Type B pancreatic cell (in vitro differentiated cells): ENCODE measurements at regions not wholly inside any gene's neighbourhood (a gene's known extent, or its start where the extent isn't known, plus 50 kb on each side); places are given as distances from the start of the nearest gene placed in this dataset.
A peak's percentile ranks its signal among the peaks of the same experiment; 100 is the strongest.

ENCODE experiments used
- DNase-seq: peaks from one replicate; pipeline ENCODE4 v3.0.0; 2021; ENCODE audit warnings: mixed read lengths; ENCODE audit not compliant: unreplicated experiment; ENCODE audit errors: extremely low spot score
- H3K27ac Mint-ChIP-seq: 2 replicates; pipeline ENCODE4 v1.8.0; 2021; ENCODE audit warnings: mild to moderate bottlenecking, mixed read lengths
- H3K27me3 Mint-ChIP-seq: 2 replicates; pipeline ENCODE4 v1.8.0; 2021; ENCODE audit warnings: mixed read lengths
- H3K36me3 Mint-ChIP-seq: 2 replicates; pipeline ENCODE4 v1.8.0; 2021; ENCODE audit warnings: mixed read lengths
- H3K4me1 Mint-ChIP-seq: one replicate; pipeline ENCODE4 v1.8.0; 2021; ENCODE audit warnings: mixed read lengths; ENCODE audit not compliant: unreplicated experiment
- H3K4me3 Mint-ChIP-seq: 2 replicates; pipeline ENCODE4 v1.8.0; 2021; ENCODE audit warnings: mild to moderate bottlenecking, mixed read lengths
- H3K9me3 Mint-ChIP-seq: 2 replicates; pipeline ENCODE4 v1.8.0; 2021; ENCODE audit warnings: mixed read lengths
- TF ChIP-seq, protein P1 (sequence below): fragments of 200-600 bp; sonication (generic); conservative IDR thresholded peaks from 2 replicates; pipeline ENCODE4 v1.5.0; 2021; ENCODE audit warnings: antibody characterized with exemption, mild to moderate bottlenecking

DNA sequence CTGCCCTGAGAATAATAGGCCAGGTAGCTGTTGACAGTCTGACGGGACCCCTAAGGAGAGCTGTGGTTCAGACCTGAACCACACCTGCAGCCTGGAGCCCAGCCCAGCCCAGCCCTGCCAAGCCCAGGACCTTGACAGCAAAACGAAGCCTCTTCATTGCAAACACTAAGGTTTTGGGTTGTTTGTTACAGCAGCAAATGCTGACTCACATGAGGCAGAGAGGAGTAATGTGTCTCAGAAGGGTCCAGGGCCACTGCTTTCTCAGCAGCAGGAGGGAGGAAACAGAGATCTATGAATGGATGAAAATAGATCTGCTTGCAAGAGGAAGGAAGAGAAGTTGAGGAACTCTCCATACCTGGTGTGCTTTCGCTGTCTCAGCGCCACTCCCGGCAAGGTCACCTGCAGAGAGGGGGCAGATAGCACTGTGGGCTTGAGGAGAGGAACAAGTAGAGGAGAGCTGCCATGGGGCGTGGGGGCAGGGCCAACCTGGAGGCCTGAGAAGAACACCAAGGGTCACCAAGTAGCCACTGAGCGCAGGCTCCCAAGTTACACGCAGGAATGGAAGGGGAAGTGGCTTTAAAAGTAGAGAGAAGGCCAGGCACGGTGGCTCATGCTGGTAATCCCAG, 127.2 kb downstream of the ZNF281 start:
- no peaks in the 10 kb centered on the region for H3K9me3 Mint-ChIP-seq
- H3K27me3 Mint-ChIP-seq: peaks cover 7% of the 10 kb centered on the region
- TF ChIP-seq, protein P1, sequence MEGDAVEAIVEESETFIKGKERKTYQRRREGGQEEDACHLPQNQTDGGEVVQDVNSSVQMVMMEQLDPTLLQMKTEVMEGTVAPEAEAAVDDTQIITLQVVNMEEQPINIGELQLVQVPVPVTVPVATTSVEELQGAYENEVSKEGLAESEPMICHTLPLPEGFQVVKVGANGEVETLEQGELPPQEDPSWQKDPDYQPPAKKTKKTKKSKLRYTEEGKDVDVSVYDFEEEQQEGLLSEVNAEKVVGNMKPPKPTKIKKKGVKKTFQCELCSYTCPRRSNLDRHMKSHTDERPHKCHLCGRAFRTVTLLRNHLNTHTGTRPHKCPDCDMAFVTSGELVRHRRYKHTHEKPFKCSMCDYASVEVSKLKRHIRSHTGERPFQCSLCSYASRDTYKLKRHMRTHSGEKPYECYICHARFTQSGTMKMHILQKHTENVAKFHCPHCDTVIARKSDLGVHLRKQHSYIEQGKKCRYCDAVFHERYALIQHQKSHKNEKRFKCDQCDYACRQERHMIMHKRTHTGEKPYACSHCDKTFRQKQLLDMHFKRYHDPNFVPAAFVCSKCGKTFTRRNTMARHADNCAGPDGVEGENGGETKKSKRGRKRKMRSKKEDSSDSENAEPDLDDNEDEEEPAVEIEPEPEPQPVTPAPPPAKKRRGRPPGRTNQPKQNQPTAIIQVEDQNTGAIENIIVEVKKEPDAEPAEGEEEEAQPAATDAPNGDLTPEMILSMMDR: no peak
- no peak overlapping the region for H3K27ac Mint-ChIP-seq
- no peak for DNase-seq
- H3K36me3 Mint-ChIP-seq: no peaks in the 10 kb centered on the region
- H3K4me3 Mint-ChIP-seq: no peak overlapping the region
- H3K4me1 Mint-ChIP-seq: no peaks in the 10 kb centered on the region

DNA sequence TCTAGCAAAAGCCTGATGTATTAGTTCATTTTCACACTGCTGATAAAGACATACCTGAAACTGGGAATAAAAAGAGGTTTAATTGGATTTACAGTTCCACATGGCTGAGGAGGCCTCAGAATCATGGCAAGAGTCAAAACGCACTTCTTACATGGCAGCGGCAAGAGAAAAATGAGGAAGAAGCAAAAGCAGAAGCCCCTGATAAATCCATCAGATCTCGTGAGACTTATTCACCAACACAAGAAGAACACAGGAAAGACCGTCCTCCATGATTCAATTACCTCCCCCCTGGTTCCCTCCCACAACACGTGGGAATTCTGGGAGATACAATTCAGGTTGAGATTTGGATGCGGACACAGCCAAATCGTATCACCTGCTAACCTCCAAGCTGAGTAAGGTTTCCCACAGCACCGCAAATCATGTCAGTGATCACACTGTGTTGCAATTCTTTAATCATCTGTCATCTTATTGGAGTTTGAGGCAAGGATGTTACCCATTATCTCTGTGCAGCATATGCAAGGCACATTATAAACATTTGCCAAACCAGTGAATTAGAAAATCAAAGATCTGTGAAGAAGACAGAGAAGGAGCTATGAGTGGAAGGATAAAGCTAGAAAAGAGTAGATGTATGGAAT, 128.5 kb downstream of the ZNF281 start:
- Mint-ChIP-seq H3K4me1 (peaks cover 5% of the 10 kb centered on the region), H3K9me3 (no peaks in the 10 kb centered on the region), H3K27ac (no peak overlapping the region), H3K36me3 (no peaks in the 10 kb centered on the region), H3K27me3 (peaks cover 11% of the 10 kb centered on the region), H3K4me3 (no peak overlapping the region)
- DNase-seq: no peak
- TF ChIP-seq, protein P1: no peak

DNA sequence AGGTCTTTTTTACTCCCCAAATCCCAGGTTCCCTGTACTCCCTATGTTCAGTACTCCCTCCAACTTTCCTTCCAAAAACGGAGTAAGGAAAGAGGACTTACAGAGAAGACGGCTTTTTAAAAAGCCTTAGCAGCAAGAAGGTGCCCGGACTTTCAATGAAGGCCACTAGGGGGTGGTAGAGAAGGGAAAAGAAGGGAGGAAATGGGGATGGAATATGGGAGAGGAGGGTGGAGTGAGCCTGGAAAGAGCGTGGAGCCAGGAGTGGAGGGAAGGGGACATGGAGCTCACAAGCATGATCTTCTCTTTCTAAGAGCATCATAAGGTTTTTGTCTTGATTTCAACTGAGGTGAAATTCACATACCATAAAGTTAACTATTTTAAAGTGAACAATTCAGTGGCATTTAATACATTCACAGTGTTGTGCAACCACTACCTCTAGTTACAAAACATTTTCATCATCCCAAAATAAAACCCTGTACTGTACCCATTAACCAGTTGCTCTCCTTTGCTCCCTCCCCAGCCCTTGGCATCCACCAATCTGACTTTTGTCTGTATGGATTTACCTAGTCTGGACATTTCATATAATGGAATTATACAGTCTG, 129.9 kb downstream of the ZNF281 start:
- DNase-seq: no peak
- Mint-ChIP-seq H3K36me3 (no peaks in the 10 kb centered on the region), H3K9me3 (no peaks in the 10 kb centered on the region), H3K4me1 (peaks cover 15% of the 10 kb centered on the region), H3K4me3 (no peak overlapping the region), H3K27ac (no peak overlapping the region), H3K27me3 (peaks cover 12% of the 10 kb centered on the region)
- TF ChIP-seq, protein P1: peak; percentile 76

DNA sequence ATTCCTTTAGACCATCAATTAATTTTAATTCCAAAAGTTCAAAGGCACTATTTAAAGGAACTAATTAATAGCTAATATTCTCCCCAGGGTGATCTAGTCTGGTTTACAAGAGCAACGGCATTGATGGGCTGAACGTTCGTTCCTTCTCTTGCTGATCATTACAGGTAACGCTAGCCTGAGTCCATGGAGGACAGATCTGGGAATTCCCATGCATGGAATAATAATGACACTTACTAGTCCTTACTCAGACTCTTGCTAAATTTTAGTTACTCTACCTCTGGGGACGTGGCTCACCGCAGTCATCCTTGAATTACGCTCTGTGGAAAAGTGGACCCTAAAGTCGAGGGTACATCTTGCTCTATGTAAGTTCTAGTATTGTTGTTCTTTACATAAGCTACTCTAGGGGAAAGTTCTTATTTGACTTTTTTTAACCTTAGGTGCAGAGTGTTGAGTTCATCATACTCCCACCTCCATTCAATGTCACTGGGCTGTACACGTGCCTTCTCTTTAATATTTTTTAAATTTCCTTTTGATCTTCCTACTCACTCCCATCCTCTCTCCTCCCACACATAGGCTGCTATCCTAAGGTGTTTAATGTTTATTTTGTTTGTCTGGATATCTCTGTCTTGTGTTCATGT, 133.9 kb downstream of the ZNF281 start:
- Mint-ChIP-seq H3K27me3 (peaks cover 18% of the 10 kb centered on the region), H3K4me3 (no peak overlapping the region), H3K36me3 (no peaks in the 10 kb centered on the region), H3K9me3 (peaks cover 5% of the 10 kb centered on the region), H3K27ac (no peak overlapping the region), H3K4me1 (peaks cover 15% of the 10 kb centered on the region)
- TF ChIP-seq, protein P1: no peak
- no peak for DNase-seq

DNA sequence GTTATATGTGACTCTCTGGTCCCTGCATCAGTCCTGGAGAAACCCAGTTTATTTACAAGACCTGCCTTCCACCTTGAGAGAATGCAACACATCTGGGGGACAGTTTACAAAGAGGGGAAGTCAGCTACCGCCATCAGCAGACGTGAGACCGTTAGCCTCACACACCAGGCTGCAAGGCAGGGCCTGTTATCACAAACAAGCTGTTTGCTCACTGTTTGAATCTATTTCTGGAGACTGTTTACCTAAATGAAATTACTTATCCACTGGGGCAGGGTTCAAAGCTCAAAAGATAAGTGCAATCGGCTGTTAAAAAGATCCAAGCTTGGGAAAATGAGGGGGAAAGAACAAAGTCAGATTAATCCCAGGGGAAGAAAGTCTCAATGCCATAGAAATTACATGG, 134.4 kb downstream of the ZNF281 start:
- no peak overlapping the region for H3K4me3 Mint-ChIP-seq
- TF ChIP-seq, protein P1: no peak
- peaks cover 18% of the 10 kb centered on the region for H3K27me3 Mint-ChIP-seq
- H3K36me3 Mint-ChIP-seq: no peaks in the 10 kb centered on the region
- H3K4me1 Mint-ChIP-seq: peaks cover 15% of the 10 kb centered on the region
- H3K27ac Mint-ChIP-seq: peak overlapping the region; percentile 19
- no peak for DNase-seq
- peaks cover 5% of the 10 kb centered on the region for H3K9me3 Mint-ChIP-seq
